Effector CD8-positive, alpha-beta T cell (primary cell): ENCODE measurements at regions not wholly inside any gene's neighbourhood (a gene's known extent, or its start where the extent isn't known, plus 50 kb on each side); places are given as distances from the start of the nearest gene placed in this dataset.

Source experiments
- DNase-seq: peaks from one replicate; lab custom pipeline; 2025; lab: John Stamatoyannopoulos, UW

- peak; percentile 31 for DNase-seq
These were observed 155.8 kb upstream of the IRX4 start for GRCh38 chr5:2038321-2039179.

GRCh38 chr5:2036885-2037284 is 154.2 kb upstream of the IRX4 start:
- no peak for DNase-seq

DNA sequence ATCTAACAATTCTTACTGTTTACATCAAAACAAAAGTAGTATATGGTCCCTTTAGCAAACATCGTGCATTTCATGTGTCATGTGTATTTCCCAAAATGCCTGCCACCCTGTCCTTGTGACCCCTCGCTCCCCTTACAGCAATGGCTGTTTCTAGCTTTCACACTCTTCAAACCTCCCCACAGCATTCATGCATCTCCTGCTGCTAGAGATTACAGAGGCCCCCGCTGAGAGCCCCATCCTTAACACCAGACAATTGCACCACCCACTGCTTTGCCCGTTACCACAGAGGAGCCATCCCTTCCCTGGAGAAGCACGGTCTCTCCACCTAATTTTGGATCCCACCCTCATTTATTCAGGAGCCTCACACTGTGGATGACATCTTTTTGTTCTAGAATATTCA is 149.7 kb upstream of the IRX4 start:
- DNase-seq, result no peak

GRCh38 chr5:2031581-2031980 is 148.9 kb upstream of the IRX4 start:
- DNase-seq, result no peak

- DNase-seq, result no peak
These were observed 147.4 kb upstream of the IRX4 start for GRCh38 chr5:2030131-2030530.

DNA sequence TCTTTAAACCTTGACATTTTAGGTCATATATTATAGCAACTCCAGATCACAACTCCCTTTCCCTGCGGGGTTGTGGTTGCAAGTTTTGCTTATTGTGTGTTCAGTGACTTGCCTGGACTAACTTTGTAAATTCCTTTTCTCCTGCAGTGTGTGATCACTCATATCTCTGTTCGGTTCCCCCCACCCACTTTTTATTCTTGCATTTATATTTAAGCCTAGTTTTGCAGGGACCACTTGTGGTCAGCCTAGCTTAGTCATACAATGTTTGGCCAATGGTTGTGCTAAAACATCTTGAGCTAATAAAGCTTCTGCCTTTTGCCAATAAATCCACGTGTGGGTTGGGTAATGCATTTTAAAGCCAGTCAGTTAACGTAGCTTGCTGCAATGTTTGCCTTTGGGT is 146.5 kb upstream of the IRX4 start:
- DNase-seq, result no peak

- DNase-seq, result no peak
These were observed 145.1 kb upstream of the IRX4 start for GRCh38 chr5:2027790-2028189.

GRCh38 chr5:2024986-2025721 is 142.4 kb upstream of the IRX4 start:
- no peak for DNase-seq

DNA sequence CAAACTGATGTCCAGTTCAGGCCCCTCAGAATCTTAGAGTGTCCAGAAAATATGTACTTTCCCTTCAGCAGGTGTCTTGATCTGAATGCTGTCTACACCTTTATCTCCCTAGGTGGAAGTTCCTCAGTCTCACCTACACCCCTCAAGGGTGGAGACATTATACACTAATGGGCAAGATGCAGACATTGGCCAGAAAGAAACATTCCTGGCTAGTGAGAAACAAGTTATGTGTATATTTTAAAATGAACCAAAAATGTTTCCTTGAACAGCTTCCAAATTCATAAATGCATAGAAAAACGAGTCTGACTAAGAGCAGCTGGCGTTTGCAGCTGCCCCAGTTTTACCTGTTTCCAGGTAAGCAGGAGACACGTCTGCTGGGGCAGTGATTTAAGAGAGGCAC is 140.5 kb upstream of the IRX4 start:
- no peak for DNase-seq

GRCh38 chr5:2022436-2022835 is 139.7 kb upstream of the IRX4 start:
- DNase-seq, result no peak

- no peak for DNase-seq
These were observed 138.9 kb upstream of the IRX4 start for GRCh38 chr5:2021484-2022176.

GRCh38 chr5:2020730-2021129 is 138.0 kb upstream of the IRX4 start:
- no peak for DNase-seq

DNA sequence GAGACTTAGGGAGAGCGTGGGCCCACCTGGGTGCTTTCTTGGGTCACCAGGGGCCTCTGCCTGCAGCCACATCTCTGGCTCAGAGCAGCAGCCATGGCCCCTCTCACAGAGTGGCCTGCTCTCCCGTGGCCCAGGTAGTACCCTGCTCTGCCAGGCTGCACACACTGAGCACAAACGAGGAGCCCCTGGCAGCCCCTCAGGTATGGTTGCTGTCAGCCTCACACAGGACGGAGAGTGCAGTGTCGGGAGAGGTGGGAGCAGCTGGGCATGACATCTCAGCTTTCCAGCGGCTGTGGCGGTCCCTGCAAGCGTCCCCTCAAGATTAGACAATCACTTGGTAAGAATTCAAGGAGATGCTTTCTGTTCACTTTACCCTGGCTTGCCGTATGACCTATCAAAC is 137.0 kb upstream of the IRX4 start:
- DNase-seq, result no peak

GRCh38 chr5:2018390-2018724 is 135.6 kb upstream of the IRX4 start:
- DNase-seq, result no peak

GRCh38 chr5:2017540-2018389 is 135.0 kb upstream of the IRX4 start:
- DNase-seq, result peak; percentile 16

GRCh38 chr5:2015961-2016360 is 133.2 kb upstream of the IRX4 start:
- no peak for DNase-seq

DNA sequence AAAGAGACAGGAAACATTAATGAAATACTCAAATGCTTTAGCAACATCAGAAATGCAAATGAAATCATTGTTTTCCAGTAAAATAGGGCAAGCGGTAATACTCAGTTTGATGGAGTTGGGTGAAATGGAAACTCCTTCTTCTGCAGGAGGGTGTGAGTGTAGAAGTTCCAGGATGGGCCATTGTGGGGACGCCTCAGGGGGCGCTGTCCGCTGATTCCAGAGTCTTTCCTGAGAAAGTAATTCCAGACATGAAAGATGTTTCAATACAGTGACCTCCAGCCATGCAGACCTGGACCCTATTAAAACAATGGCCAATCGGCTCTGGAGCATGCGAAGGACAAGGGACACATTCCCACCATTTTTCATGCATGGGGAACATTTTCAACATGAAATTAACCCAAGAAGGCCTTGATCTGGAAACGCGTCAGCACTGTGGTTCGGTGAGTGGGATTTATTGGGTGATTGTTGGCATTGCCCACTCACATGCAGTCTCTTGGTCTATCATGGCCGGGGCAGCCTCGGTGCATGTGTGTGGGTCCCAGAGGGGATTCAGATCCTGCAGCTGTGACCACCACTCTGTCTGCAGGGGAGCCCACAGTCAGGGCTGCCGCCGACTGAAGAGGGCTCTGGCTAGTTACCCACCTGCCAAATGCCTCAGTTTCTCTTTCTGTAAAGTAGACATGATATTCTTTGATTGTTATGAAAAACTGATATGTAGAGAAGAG is 132.6 kb upstream of the IRX4 start:
- DNase-seq, result no peak

GRCh38 chr5:2014058-2014610 is 131.4 kb upstream of the IRX4 start:
- no peak for DNase-seq

GRCh38 chr5:2013301-2014057 is 130.8 kb upstream of the IRX4 start:
- no peak for DNase-seq

- no peak for DNase-seq
These were observed 130.2 kb upstream of the IRX4 start for GRCh38 chr5:2012885-2013284.
